ENCODE measurements at regions not wholly inside any gene's neighbourhood (a gene's known extent, or its start where the extent isn't known, plus 50 kb on each side); places are given as distances from the start of the nearest gene placed in this dataset.

- Histone ChIP-seq H3K23me2 (ENCODE audit: low read depth, low read length) (no peaks in the 10 kb centered on the region), H3K79me2 (ENCODE audit: control insufficient read depth in 1 of 2, insufficient read depth in 2 of 2, low read length in 2 of 2) (no peaks in the 10 kb centered on the region), H2BK15ac (ENCODE audit: low read length) (no peak overlapping the region), H3K4me3 (ENCODE audit: extremely low read depth in 1 of 4, insufficient read depth in 2 of 4, low read depth in 3 of 4, low read length in 4 of 4) (no peak overlapping the region), H2BK12ac (ENCODE audit: low read depth, low read length) (no peak overlapping the region), H4K91ac (replicated peaks; ENCODE audit: insufficient read length, low read length) (no peak overlapping the region), H3K18ac (ENCODE audit: extremely low read depth, low read length) (no peak overlapping the region), H3K27me3 (replicated peaks in 1 of 4; ENCODE audit: control insufficient read depth in 3 of 4, extremely low read depth in 1 of 4, insufficient read depth in 3 of 4, low read length in 3 of 4) (no peaks in the 10 kb centered on the region), H3K56ac (replicated peaks; ENCODE audit: insufficient read length, low read depth, low read length) (no peak overlapping the region), H4K20me1 (replicated peaks in 1 of 2; ENCODE audit: control insufficient read depth in 1 of 2, insufficient read depth in 2 of 2, low read length in 2 of 2) (no peaks in the 10 kb centered on the region), H3K4ac (replicated peaks; ENCODE audit: insufficient read length, low read depth, low read length) (no peak overlapping the region), H3K14ac (ENCODE audit: insufficient read length) (no peak overlapping the region), H3K79me1 (ENCODE audit: low read depth, low read length) (no peaks in the 10 kb centered on the region), H2AFZ (ENCODE audit: low read length) (peak overlapping the region; percentile 36; the same call in 1 of the 2 replicates), H3K9ac (replicated peaks in 1 of 4; ENCODE audit: extremely low read depth in 1 of 4, low read depth in 3 of 4, low read length in 3 of 4) (no peak overlapping the region), H2BK120ac (replicated peaks; ENCODE audit: low read depth, low read length) (no peak overlapping the region), H3K4me1 (replicated peaks in 1 of 4; ENCODE audit: control insufficient read depth in 3 of 4, insufficient read depth in 4 of 4, low read length in 3 of 4) (peaks cover 0 to 2% (median under 1%) of the 10 kb centered on the region in 4 experiments; a peak in 1 of 7 replicates), H4K5ac (ENCODE audit: insufficient read length, low read depth, low read length) (no peak overlapping the region), H3K23ac (ENCODE audit: insufficient read length) (no peak overlapping the region), H2BK5ac (ENCODE audit: low read depth, low read length) (no peak overlapping the region), H2BK20ac (ENCODE audit: low read length) (no peak overlapping the region), H3K4me2 (ENCODE audit: insufficient read depth in 1 of 2, low read depth in 2 of 2, low read length in 2 of 2) (no peak overlapping the region), H2AK5ac (ENCODE audit: low read depth, low read length) (no peak overlapping the region), H3K9me3 (ENCODE audit: insufficient read depth in 2 of 2, low read depth in 1 of 2, low read length in 1 of 2) (no peaks in the 10 kb centered on the region), H3K36me3 (ENCODE audit: control insufficient read depth in 2 of 4, insufficient read depth in 4 of 4, low read length in 3 of 4) (no peaks in the 10 kb centered on the region), H3K27ac (ENCODE audit: low read depth, low read length) (no peak overlapping the region), H4K8ac (ENCODE audit: extremely low read depth, insufficient read depth, low read length) (no peak overlapping the region)
- 43% methylated on average over 7 of the region's 7 CpGs; no CpG with 5 or more reads in 1 of the 2 experiments for WGBS, 2 experiments (ENCODE audit: extremely low coverage in 1 of 2, insufficient coverage in 1 of 2, insufficient read length in 1 of 2, insufficient replicate concordance in 2 of 2, low coverage in 1 of 2, low lambda C conversion rate in 2 of 2, missing lambda C conversion rate in 1 of 2)
- DNase-seq (ENCODE audit: low read depth in 1 of 2, low spot score in 2 of 2) (peak; percentile 23 to 55), FAIRE-seq (peak; percentile 88)
- CTCF ChIA-PET (ENCODE audit: partially characterized antibody) = interaction anchor here (0.6 to 1.9 kb wide), 22 partner anchors 8 to 1168 kb away, joined by 3 to 14 read pairs (median 3); no protein-coding TSS in a partner anchor
- POLR2A ChIA-PET (ENCODE audit: partially characterized antibody) = no interaction called here
- TF ChIP-seq CTBP2 (IDR thresholded peaks at IDR 0.05; ENCODE audit: borderline replicate concordance, insufficient read depth, insufficient read length, low read length) = peak; percentile 43
- peak; percentile 16 for TF ChIP-seq ASH2L (IDR thresholded peaks at IDR 0.05; ENCODE audit: low read length)
- TF ChIP-seq TEAD4 (IDR thresholded peaks at IDR 0.05; ENCODE audit: low read depth, low read length) = peak; percentile 99
Observed at GRCh38 chr2:142286618-142287017, 155.8 kb upstream of the LRP1B start.

Data from H1 (cell line).